Dermis blood vessel endothelial cell (primary cell): ENCODE measurements at regions not wholly inside any gene's neighbourhood (a gene's known extent, or its start where the extent isn't known, plus 50 kb on each side); places are given as distances from the start of the nearest gene placed in this dataset.
"Not testable (repeated sequence)": the region's sequence is repeated elsewhere in the genome, so short reads cannot be mapped to it uniquely, and the experiment has no call there.

Source experiments
- DNase-seq: peaks from one replicate; pipeline ENCODE4 v3.0.0; 2010

- DNase-seq: no peak
Observed at GRCh38 chr16:8109510-8110369, 480.6 kb downstream of the TMEM114 start.

DNA sequence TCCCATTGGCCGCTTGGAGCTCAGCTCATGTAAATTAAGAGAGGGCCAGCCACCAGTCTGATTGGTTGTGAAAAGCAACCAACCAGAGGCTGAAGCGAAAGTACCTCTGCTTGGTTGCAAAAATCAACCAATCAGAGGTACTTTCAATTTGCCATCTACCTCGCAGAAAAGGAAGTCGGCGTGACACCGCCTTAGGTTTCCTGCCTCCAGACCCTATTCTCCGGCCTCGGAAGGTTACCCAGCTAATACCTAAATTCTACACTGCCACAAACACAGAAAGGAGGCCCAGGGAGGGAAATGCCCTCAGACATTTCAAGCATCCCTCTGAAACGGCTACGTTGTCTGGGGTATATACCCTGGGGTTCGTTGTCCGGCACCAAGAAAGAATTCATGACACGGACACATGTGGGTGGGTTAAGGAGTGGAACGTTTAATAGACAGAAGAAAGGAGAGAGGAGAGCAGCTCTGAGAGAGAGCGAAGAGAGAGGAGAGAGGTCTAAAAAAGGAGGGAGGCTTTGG is 481.3 kb downstream of the TMEM114 start:
- no peak for DNase-seq

DNA sequence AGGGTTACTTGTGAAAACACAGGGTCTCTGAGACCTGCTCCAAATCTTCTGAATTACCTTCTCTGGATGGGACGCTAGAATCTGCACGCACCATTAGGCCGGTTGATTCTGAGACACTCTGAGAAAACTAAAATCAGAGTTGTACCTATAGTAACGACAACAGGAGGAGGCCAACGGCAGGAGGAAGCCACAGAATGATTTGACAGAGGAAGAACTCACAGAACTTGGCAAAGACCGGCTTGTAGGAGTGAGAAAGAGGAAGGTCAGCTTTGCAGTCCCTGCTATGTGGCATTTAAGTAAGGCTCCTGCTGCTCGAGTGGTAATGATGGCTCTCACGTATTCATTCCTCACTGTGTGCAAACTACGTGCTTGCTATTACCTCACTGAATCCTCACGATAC is 483.0 kb downstream of the TMEM114 start:
- DNase-seq: no peak

DNA sequence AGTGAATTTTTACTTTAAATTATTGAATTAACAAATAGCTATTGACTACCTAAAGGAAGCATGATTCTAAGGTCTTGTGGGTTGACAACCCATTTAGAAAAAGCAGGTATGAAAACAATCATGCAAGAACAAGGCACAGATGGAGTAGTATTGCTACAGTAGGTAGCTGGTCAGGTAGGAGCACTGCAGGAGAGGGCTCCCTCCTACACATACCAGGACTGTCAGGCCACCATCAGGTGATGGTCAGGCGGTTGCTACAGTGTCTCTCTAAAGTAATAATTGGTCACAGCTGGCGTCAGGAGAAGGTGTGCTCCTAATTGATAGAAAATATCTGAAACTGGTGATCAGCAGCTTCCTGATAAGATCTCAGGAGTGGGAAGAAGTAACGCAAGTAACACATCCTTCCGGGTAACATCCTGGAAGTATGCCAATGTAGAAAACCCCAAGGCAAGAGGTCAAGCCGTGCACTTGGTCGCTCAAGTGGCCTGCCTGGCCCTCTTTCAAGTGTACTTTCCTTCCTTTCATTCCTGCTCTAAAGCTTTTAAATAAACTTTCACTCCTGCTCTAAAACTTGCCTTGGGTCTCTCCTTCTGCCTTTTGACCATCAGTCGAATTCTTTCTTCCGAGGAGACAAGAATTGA is 486.5 kb downstream of the TMEM114 start:
- DNase-seq: no peak

GRCh38 chr16:8099586-8099985 is 490.7 kb downstream of the TMEM114 start:
- DNase-seq: no peak

DNA sequence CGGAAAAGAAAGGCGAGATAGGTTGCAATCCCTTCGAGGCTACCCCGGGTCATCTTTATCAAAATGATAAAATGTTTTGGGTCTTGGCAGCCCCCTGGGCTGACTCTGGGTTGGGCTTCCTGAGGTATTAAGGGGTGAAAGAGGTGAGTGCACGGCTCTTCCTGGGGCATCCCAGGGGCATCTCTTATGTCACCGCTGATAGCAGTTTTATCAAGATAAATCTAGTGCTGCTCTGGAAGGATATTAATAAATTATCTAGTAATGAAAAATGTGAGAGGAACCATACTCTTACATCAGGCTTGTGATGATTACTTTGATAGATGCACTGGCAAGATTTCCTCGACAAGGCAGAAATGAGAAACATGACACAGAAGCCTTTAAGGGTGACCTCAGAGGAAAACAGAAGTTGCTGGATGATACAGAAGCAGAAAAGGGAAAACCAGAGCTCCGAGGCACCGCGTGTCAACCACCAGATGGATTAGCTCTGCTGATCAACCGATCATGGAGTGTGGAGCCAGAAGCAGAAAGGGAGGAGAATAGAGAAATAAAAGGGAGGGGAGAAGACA is 491.3 kb downstream of the TMEM114 start:
- DNase-seq: no peak

GRCh38 chr16:8096211-8096610 is 494.1 kb downstream of the TMEM114 start:
- DNase-seq: no peak

GRCh38 chr16:8094696-8095095 is 495.6 kb downstream of the TMEM114 start:
- DNase-seq: no peak

DNA sequence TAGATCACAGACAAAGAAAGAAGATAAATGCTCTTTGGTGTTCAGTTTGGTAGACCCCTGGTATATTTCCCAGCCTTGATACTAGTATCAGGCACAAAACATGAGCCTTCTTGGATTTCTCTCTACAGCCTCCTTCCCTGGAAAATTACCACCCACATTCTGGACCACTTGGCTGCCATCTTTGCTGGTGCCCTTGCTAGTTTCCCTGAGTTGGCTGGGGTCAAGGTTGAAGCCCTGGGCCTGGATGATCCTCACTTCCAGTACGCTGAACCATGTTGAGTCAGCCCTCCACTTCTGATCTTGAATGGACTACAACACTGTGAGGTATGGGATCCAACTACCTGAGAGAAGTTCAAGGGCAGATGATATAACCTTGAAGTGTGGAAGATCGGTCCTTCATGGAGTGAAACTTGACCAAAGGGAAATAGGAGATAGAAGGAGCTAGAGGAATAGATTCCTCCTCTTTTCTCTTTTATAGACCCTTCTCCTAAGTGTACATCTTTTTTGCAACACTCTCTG is 501.4 kb downstream of the TMEM114 start:
- DNase-seq: no peak

DNA sequence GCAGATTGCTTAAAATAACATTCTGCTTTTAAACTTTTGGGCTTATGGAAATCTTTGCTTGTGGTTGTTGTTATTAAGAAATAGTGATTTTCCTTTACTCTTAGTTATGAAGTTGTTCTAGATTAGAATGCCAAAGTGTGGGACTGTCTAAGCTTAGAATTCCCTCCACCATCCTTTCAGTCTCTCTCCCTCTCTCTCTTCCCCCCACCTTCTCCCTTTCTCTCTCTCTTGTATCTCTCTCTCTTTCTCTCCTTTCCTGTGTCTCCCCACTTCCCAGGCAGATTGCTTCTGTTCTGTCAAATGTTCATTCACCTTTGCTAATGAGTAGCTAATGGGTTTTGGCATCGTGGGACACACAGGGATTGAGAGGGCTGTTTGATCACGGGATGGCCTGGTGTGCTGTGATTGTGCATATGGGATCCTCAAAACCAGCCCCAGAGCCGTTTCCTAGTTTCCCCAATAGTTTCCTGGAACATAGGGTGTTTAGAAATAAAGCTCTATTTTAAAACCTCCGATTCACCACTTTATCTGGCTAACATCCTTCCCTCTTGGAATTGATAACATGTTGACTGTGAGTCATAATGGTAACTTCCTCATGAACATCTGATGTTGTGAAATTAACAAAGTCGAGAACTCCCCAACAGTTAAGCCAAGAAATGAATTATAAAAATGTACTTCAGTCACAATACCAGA is 502.6 kb downstream of the TMEM114 start:
- DNase-seq: no peak

- DNase-seq: no peak
Observed at GRCh38 chr16:8087146-8087545, 503.2 kb downstream of the TMEM114 start.

GRCh38 chr16:8084882-8085281 is 505.4 kb downstream of the TMEM114 start:
- DNase-seq: no peak

DNA sequence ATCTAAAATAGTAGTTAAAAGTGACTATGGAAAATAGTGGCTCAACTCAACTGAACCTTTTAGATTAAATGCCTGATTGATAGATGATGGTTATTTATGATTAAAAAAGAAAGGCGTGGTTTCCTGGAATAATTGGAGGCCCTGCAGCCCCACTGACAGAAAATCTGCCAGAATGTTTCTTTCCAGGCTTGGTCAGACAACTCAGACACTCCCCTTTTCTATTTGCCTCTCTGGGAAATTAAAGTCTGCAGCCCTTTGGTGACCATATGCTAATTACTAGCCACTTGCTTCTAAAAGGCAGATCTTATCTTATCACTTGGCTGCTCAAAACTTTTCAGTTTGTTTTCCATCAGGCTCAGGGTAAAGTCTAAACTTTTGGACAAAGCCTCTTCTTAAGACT is 506.0 kb downstream of the TMEM114 start:
- DNase-seq: no peak

GRCh38 chr16:8083560-8083959 is 506.8 kb downstream of the TMEM114 start:
- DNase-seq: no peak

DNA sequence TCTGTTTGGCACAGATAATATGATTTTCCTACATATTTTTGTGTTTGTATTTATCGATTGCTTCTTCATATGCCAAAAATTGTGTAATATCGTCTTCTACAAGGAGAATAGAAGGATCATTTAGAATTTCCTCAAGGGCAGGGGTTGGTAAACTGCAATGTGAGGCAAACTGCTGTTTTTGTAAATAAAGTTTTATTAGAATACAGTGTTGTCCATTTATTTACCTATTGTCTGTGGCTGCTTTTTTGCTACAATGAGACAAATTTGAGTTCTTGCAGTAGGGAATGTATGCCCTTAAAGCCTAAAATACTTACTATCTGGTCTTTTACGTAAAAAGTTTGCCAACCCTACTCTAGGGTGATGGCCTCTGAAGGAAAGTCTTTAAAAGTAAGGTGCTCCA is 509.5 kb downstream of the TMEM114 start:
- DNase-seq: no peak

DNA sequence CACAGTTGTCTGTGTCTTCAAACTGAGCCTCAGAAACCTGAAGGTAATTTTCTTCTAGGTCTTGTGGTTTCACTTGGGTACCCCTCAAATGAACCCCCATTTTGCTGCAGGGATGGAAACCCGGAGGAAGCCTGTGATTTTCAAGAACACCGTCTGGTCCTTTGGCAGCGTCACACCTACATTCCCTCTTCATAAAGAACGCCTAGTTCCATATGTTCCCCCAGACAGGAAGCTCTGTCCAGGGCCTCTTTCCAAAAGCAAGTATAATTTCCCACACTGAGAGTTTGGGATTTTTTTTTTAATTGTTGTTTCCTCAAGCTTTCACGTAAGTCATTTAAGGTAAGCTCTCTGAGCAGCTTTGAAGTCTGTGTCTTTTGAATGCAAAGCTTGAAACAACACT is 515.0 kb downstream of the TMEM114 start:
- DNase-seq: no peak

GRCh38 chr16:8070506-8070905 is 519.8 kb downstream of the TMEM114 start:
- no peak for DNase-seq

GRCh38 chr16:8068225-8068624 is 522.1 kb downstream of the TMEM114 start:
- DNase-seq: not testable (repeated sequence)

GRCh38 chr16:8063159-8063558 is 527.2 kb downstream of the TMEM114 start:
- DNase-seq: no peak

DNA sequence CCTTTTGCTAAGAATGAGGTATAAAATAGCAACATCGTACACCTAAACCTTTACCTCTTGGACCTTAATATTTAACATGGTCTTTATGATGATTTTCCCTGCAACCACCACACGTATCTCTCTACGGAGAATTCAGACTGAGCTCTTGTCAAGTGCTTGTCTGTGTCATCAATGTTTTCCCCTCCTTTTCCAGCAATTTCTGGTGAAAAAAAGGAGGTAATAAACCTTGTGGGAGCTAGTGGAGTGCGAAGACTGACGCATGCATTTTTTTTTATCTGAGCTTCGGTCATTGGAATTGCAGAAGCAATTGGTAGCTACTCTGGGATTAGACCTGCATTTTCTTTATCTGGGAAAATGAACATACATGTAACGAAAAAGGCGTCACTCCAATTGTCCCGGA is 527.6 kb downstream of the TMEM114 start:
- no peak for DNase-seq

DNA sequence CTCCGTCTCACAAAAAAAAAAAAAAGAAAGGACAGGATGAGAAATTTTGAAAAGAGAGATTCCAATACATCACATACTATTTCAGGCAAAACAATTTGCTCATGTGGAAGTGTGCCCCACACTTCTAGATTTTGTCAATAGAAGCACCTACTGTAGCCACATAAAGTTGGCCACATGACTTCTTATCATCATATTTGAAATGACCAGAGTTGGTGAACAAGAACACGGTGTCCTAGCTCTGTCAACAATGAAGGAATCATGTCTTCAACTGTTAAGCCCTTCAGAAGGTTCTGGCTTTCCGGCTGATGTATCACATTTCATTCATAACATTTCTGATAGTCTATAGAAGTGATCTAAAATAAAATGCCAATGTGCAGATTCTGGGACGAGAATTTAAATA is 534.5 kb downstream of the TMEM114 start:
- no peak for DNase-seq

DNA sequence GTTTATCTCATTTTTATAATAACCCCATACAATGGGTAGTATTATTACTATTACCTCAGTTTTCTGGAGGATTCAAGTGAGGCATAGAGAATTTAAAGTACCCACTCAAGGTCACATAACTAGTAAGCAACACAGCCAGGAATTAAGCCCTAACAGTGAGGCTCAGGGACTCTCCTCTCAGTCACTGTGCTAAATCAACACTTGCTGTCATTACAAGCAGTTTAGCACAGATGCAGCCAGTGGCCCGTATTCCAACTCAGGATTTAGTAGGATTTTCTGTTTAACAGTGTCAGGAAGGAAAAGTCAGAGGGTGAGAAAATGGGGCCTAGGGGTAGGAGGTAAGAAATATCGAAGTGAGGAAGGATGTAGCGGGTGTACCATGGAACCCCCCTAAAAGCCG is 536.9 kb downstream of the TMEM114 start:
- DNase-seq: no peak

DNA sequence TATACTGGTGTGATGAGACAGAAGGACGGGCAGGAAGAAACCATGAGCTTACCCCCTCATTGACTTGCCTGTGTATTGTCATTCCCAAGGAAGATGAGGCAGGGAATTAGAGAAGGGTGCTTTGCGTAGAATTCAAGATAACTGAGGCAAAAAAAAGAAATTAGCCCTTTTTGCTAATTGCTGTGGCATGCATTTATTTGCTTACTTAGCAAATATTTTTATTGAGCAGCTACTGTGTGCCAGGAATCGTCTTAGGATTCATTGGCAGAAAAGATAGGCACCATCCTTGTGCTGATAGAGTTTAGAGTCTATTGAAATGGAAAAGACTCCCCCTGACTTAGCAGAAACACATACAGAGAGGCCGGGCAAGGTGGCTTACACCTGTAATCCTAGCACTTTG is 541.9 kb downstream of the TMEM114 start:
- no peak for DNase-seq
